ENCODE measurements at regions not wholly inside any gene's neighbourhood (a gene's known extent, or its start where the extent isn't known, plus 50 kb on each side); places are given as distances from the start of the nearest gene placed in this dataset.

- Histone ChIP-seq H3K9me3 (ENCODE audit: severe bottlenecking) (no peaks in the 10 kb centered on the region), H3K27ac (ENCODE audit: poor library complexity, severe bottlenecking) (no peak overlapping the region), H3K4me3 (ENCODE audit: severe bottlenecking) (no peak overlapping the region), H3K36me3 (ENCODE audit: low read depth) (no peaks in the 10 kb centered on the region), H3K4me1 (ENCODE audit: insufficient read depth, poor library complexity, severe bottlenecking) (no peaks in the 10 kb centered on the region), H3K27me3 (ENCODE audit: insufficient read depth, poor library complexity, severe bottlenecking) (no peaks in the 10 kb centered on the region)
- DNase-seq (ENCODE audit: low spot score) (no peak), ATAC-seq (ENCODE audit: low read depth) (no peak)
- TF ChIP-seq, protein P1, sequence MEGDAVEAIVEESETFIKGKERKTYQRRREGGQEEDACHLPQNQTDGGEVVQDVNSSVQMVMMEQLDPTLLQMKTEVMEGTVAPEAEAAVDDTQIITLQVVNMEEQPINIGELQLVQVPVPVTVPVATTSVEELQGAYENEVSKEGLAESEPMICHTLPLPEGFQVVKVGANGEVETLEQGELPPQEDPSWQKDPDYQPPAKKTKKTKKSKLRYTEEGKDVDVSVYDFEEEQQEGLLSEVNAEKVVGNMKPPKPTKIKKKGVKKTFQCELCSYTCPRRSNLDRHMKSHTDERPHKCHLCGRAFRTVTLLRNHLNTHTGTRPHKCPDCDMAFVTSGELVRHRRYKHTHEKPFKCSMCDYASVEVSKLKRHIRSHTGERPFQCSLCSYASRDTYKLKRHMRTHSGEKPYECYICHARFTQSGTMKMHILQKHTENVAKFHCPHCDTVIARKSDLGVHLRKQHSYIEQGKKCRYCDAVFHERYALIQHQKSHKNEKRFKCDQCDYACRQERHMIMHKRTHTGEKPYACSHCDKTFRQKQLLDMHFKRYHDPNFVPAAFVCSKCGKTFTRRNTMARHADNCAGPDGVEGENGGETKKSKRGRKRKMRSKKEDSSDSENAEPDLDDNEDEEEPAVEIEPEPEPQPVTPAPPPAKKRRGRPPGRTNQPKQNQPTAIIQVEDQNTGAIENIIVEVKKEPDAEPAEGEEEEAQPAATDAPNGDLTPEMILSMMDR (IDR thresholded peaks at IDR 0.05; ENCODE audit: poor library complexity, severe bottlenecking): no peak
Measured at GRCh38 chr1:221180704-221181368, 301.6 kb downstream of the HLX start.

DNA sequence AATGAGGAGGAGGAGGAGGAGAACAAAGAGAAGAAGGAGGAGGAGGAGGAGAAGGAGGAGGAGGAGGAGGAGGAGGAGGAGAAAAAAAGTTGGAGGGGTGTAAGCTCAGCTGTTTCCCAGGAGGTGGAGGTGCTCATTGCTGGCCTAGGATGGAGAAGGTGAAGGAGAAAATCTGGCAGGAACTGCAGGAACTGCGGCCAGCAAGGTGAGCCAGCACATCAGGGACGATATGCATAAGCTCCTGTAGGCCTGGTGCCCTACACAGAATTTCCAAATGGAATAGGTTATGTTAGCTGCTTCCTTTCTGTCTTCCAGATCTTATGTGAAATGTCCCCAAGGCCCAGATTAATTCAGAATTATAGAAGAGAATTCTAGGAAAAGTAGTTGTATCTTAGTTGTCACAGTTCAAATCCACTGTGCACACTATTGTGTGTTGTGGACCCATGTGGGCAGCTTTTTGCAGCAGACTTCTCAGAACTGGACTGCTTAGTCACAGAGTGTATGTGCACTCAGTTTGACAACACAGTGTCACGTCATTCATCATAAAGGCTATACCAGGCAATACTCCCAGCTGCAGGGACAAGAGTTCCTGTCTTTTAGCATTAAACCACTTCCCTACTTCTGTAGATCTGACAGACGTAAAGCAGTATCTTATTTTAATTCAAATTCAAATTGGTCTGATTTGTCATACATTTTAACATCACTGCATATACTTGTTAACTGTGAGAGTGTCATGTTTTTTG lies 303.7 kb downstream of the HLX start:
- no peak overlapping the region for H3K27ac ChIP-seq (ENCODE audit: poor library complexity, severe bottlenecking)
- no peak overlapping the region for H3K4me3 ChIP-seq (ENCODE audit: severe bottlenecking)
- no peak for DNase-seq (ENCODE audit: low spot score)
- TF ChIP-seq, protein P1 (IDR thresholded peaks at IDR 0.05; ENCODE audit: poor library complexity, severe bottlenecking): no peak
- ATAC-seq (ENCODE audit: low read depth): no peak
- no peaks in the 10 kb centered on the region for H3K4me1 ChIP-seq (ENCODE audit: insufficient read depth, poor library complexity, severe bottlenecking)
- no peaks in the 10 kb centered on the region for H3K36me3 ChIP-seq (ENCODE audit: low read depth)
- no peaks in the 10 kb centered on the region for H3K27me3 ChIP-seq (ENCODE audit: insufficient read depth, poor library complexity, severe bottlenecking)
- H3K9me3 ChIP-seq (ENCODE audit: severe bottlenecking): no peaks in the 10 kb centered on the region

DNA sequence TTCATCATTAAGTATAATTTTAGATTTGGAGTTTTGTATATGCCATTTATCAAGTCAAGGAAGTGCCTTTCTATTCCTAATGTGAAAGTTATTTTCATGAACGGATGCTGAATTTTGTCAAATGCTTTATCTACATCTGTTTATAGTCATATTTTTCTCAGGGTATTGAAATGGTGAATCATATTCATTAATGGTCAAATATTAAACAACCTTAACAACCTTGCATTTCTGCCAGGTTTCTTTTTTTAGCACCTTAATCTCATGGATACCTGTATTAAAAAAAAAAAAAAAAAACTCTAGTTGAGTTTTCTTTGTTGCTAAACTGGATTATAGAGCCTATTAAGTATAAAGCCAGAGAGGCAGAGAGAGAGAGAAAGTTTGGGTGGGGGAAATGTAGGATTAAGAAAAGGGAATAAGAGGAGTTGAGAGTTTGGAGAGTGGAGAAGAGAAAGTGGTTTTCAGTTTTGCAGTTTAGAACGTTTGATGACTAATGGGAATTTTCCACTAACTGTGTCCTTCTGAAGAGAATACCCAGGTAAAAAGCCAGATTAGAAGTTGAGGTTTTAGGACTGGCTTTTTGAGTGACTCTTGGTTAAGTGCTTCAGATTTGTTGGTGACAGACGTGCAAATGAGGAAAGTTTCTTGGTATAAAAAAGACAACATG lies 305.0 kb downstream of the HLX start:
- Histone ChIP-seq H3K4me3 (ENCODE audit: severe bottlenecking) (no peak overlapping the region), H3K27ac (ENCODE audit: poor library complexity, severe bottlenecking) (no peak overlapping the region), H3K36me3 (ENCODE audit: low read depth) (no peaks in the 10 kb centered on the region), H3K9me3 (ENCODE audit: severe bottlenecking) (no peaks in the 10 kb centered on the region), H3K27me3 (ENCODE audit: insufficient read depth, poor library complexity, severe bottlenecking) (no peaks in the 10 kb centered on the region), H3K4me1 (ENCODE audit: insufficient read depth, poor library complexity, severe bottlenecking) (no peaks in the 10 kb centered on the region)
- DNase-seq (ENCODE audit: low spot score): no peak
- ATAC-seq (ENCODE audit: low read depth): no peak
- TF ChIP-seq, protein P1 (IDR thresholded peaks at IDR 0.05; ENCODE audit: poor library complexity, severe bottlenecking): no peak

- TF ChIP-seq, protein P1 (IDR thresholded peaks at IDR 0.05; ENCODE audit: poor library complexity, severe bottlenecking): no peak
- no peak for DNase-seq (ENCODE audit: low spot score)
- no peak for ATAC-seq (ENCODE audit: low read depth)
Measured at GRCh38 chr1:221187174-221187573, 307.9 kb downstream of the HLX start.

More at GRCh38 chr1:221187174-221187573, 307.9 kb downstream of the HLX start:
- no peaks in the 10 kb centered on the region for H3K9me3 ChIP-seq (ENCODE audit: severe bottlenecking)
- H3K4me1 ChIP-seq (ENCODE audit: insufficient read depth, poor library complexity, severe bottlenecking): no peaks in the 10 kb centered on the region
- no peak overlapping the region for H3K4me3 ChIP-seq (ENCODE audit: severe bottlenecking)
- no peak overlapping the region for H3K27ac ChIP-seq (ENCODE audit: poor library complexity, severe bottlenecking)
- no peaks in the 10 kb centered on the region for H3K36me3 ChIP-seq (ENCODE audit: low read depth)
- H3K27me3 ChIP-seq (ENCODE audit: insufficient read depth, poor library complexity, severe bottlenecking): no peaks in the 10 kb centered on the region

Data from RWPE2 (cell line).